Ovary (tissue), 3 donors: ENCODE measurements at regions not wholly inside any gene's neighbourhood (a gene's known extent, or its start where the extent isn't known, plus 50 kb on each side); places are given as distances from the start of the nearest gene placed in this dataset.

Experiments used
- EP300 ChIP-seq: sonication (generic); formaldehyde crosslinking; IDR thresholded peaks from one replicate; pipeline ENCODE4 v1.6.1; 2017; ENCODE audit warnings: antibody characterized with exemption
- POLR2A ChIP-seq: fragments of 450-650 bp; IDR thresholded peaks from one replicate; pipeline ENCODE4 v1.6.1; 2017; ENCODE audit warnings: antibody characterized with exemption, mild to moderate bottlenecking, moderate library complexity
- TF ChIP-seq, protein P1 (sequence below), 3 donors: fragments of 450-650 bp in 2 of 3; fragments of 200-600 bp in 1 of 3; IDR thresholded peaks; one replicate each; pipeline versions ENCODE4 v1.5.1 to v1.8.0; 2016 to 2022; ENCODE audit warnings: antibody characterized with exemption in 3 of 3, mild to moderate bottlenecking in 1 of 3
- donor health status: DM: no; HTN: no; CAD: no.

- TF ChIP-seq, protein P1, sequence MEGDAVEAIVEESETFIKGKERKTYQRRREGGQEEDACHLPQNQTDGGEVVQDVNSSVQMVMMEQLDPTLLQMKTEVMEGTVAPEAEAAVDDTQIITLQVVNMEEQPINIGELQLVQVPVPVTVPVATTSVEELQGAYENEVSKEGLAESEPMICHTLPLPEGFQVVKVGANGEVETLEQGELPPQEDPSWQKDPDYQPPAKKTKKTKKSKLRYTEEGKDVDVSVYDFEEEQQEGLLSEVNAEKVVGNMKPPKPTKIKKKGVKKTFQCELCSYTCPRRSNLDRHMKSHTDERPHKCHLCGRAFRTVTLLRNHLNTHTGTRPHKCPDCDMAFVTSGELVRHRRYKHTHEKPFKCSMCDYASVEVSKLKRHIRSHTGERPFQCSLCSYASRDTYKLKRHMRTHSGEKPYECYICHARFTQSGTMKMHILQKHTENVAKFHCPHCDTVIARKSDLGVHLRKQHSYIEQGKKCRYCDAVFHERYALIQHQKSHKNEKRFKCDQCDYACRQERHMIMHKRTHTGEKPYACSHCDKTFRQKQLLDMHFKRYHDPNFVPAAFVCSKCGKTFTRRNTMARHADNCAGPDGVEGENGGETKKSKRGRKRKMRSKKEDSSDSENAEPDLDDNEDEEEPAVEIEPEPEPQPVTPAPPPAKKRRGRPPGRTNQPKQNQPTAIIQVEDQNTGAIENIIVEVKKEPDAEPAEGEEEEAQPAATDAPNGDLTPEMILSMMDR (IDR thresholded peaks at IDR 0.05), result no peak
- TF ChIP-seq POLR2A, result no peak
- no peak for TF ChIP-seq EP300
Measured at GRCh38 chr2:6510532-6510931, 355.2 kb downstream of the CMPK2 start.
